ENCODE measurements at regions not wholly inside any gene's neighbourhood (a gene's known extent, or its start where the extent isn't known, plus 50 kb on each side); places are given as distances from the start of the nearest gene placed in this dataset.

GRCh38 chr4:96497621-96498020 lies 657.7 kb downstream of the PDHA2 start:
- TF ChIP-seq, protein P1, sequence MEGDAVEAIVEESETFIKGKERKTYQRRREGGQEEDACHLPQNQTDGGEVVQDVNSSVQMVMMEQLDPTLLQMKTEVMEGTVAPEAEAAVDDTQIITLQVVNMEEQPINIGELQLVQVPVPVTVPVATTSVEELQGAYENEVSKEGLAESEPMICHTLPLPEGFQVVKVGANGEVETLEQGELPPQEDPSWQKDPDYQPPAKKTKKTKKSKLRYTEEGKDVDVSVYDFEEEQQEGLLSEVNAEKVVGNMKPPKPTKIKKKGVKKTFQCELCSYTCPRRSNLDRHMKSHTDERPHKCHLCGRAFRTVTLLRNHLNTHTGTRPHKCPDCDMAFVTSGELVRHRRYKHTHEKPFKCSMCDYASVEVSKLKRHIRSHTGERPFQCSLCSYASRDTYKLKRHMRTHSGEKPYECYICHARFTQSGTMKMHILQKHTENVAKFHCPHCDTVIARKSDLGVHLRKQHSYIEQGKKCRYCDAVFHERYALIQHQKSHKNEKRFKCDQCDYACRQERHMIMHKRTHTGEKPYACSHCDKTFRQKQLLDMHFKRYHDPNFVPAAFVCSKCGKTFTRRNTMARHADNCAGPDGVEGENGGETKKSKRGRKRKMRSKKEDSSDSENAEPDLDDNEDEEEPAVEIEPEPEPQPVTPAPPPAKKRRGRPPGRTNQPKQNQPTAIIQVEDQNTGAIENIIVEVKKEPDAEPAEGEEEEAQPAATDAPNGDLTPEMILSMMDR (IDR thresholded peaks at IDR 0.05; ENCODE audit: poor library complexity): no peak
- TF ChIP-seq EZH2 (IDR thresholded peaks at IDR 0.05; ENCODE audit: borderline replicate concordance) (no peak), EZH2phosphoT487 (IDR thresholded peaks at IDR 0.05; ENCODE audit: low read depth, severe bottlenecking, unreplicated experiment) (no peak)
